HG03571 (cell line): ENCODE measurements at regions not wholly inside any gene's neighbourhood (a gene's known extent, or its start where the extent isn't known, plus 50 kb on each side); places are given as distances from the start of the nearest gene placed in this dataset.
"Not testable (repeated sequence)": the region's sequence is repeated elsewhere in the genome, so short reads cannot be mapped to it uniquely, and the experiment has no call there.

ENCODE experiments used
- ATAC-seq: cut with Tn5 transposase; IDR thresholded peaks from one replicate; pipeline ENCODE4 v1.9.1; 2021; ENCODE audit not compliant: unreplicated experiment

GRCh38 chr18:10138719-10139118, 224.9 kb downstream of the VAPA start:
- no peak for ATAC-seq

GRCh38 chr18:10139783-10140410, 226.1 kb downstream of the VAPA start:
- no peak for ATAC-seq

DNA sequence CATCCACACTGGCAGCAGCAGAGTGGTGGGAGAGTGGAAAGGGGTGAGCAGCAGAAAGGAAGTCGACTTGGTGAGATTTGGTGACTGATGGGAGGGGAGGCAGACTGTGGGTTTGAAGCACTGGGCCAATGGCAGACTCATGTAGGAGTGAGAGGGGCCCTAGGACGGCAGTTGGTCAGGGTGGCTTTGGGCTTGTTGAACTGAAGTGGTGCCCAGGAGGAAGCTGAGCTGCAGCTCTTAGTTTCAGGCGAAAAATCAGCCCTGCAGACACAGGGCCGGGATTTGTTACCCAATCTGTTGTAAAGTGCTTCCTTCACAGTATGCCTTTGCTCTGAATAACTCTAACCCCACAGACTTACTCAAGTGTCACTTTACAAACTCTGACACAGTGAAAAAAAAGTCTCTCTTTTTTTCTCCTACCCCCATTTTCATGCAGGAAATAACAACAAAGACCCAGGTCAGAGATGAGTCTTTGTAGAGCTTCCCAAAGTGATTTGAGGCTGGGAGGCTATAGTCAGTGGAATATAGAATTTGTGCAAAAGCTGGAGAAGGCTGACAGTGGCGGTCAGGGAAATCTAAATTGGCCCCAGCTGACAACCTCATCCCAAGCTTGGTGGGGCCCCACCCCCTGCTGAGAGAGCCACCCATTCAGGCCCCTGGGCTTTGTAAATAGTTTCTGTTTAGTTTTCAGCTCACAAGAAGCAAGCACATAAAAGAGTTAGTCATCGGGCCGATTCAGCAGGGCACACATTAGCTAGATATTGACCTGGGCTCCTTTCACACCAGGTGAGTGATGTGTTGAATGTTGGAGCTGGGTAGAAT, 226.9 kb downstream of the VAPA start:
- no peak for ATAC-seq

- no peak for ATAC-seq
Measured at GRCh38 chr18:10141559-10141958, 227.7 kb downstream of the VAPA start.

- ATAC-seq: no peak
Measured at GRCh38 chr18:10142056-10142455, 228.2 kb downstream of the VAPA start.

DNA sequence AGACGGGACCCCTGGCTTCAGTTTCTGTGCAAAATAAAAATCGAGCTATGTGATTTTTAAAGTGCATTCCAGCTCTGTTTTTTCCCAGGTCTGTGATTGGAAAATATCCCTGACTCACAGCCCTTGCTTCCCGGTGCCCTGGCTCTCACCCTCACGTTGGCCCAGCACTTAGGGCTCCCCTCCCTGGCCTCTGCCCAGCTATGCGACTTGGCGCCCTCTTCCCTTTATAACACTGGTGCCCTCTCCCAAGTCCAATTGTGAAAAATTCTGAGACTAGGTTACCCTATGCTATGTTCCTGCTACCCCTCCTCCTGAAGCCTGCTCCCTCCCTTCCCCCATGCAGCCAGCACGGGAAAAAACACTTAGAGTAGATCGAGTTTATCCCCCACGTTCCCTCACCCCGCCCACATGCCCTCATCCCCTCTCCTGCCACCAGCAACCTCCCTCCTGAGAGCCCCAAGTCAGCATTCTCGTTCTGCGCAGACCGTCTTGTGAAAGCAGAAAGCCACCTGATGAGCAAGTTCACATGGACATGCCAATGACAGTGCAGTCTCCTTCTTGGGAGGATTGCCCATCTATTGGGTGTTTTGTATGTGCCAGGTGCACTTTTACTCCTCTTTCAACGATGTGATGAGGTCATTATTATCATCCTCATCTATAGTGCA, 228.8 kb downstream of the VAPA start:
- ATAC-seq: no peak

GRCh38 chr18:10143596-10143995, 229.8 kb downstream of the VAPA start:
- ATAC-seq: no peak

DNA sequence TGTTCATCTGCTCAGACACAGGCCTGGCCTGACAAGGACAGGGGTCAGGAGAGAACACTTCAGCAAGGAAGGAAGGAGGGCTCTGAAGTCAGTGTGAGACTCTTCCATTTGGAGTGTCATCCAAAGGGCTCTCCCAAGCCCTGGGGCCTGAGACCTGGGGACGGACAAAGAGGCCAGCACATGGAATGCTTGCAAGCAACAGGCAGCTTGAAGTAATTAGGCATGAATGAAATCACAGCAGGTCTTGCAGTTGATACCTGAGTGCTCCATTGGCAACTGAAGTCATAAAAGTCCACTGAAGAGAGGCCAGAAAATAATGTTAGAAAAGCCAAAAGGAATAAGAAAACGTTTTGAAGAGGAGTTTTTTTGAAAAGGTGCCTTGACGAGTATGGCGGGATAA, 231.7 kb downstream of the VAPA start:
- no peak for ATAC-seq

- no peak for ATAC-seq
Measured at GRCh38 chr18:10147226-10147625, 233.4 kb downstream of the VAPA start.

GRCh38 chr18:10147752-10148151, 233.9 kb downstream of the VAPA start:
- no peak for ATAC-seq

DNA sequence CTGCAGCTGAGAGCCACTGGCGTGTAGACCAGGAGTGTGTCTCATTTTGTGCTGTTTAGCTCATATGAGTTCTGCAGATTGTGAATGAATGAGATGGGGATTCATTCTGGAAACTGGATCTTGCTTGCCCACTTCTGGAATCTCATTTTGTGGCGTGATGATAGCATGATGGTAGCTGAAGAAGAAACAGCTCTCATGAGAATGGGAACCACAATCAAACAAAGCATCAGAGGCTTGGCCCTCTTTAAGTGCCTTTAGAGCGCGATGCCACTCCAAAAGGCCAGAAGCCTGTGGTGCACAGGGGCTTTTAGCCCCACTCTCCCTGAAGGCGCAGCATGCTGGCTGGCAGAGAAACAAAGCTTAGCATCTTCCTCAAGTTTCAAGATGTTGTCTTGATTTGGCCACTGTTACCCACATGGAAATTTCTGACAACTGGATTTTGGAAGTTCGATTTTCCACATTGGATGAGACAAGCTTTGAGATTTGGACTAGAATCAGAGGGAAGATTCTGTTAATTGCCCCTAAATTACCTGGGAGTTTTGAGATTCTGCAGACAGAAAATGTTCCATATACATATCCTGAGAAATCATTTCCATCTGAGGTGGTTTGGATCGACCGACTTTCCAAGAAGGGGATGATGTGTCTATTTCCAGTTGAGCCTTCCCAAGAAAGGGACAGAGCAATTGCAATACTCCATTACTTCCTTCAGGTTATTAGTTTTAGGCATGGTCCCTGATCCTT, 234.5 kb downstream of the VAPA start:
- ATAC-seq: no peak

DNA sequence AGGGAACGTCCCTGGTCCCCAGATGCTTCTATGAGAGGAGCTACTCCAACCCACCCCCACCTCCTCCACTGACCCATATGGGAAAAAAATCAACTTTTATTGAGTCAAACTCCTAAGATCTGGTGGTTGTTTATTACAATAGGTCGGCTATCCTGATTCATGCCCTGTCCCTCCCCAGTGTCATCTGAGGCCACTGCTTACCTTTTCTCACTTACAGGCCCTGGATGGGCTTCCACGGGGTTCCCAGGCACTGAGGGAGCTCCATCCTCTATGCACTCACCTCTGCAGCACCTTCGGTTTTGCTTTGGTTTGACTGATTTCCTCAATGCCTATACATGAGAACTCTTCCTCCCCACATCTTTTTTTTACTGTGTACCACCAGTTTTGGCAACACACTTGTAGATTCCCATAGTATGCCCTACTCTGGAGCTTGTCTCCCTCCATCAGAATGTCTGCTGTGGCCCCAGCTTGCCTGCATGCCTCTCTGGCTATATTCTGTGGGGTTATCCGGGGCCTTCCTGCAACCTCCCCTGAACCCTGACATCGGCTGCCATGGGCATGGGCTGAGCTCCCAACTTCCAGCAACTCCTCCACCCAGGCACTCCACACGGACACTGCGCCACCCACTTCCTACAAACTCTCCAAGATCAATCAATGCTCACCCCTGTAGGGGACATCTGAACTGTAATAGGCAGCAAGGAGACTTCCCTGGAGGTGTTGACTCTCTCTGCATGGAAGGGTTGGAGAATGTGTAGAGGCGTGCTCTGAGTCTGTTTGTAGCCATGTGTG, 236.1 kb downstream of the VAPA start:
- no peak for ATAC-seq

DNA sequence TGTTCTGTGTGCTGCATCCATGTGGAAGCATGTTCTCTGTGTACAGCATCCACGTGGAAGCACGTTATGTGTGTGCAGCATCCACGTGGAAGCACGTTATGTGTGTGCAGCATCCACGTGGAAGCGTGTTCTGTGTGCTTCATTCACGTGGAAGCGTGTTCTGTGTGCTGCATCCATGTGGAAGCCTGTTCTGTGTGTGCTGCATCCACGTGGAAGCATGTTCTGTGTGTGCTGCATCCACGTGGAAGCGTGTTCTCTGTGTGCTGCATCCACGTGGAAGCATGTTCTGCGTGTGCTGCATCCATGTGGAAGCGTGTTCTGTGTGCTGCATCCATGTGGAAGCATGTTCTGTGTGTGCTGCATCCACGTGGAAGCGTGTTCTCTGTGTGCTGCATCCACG, 236.8 kb downstream of the VAPA start:
- ATAC-seq: not testable (repeated sequence)

DNA sequence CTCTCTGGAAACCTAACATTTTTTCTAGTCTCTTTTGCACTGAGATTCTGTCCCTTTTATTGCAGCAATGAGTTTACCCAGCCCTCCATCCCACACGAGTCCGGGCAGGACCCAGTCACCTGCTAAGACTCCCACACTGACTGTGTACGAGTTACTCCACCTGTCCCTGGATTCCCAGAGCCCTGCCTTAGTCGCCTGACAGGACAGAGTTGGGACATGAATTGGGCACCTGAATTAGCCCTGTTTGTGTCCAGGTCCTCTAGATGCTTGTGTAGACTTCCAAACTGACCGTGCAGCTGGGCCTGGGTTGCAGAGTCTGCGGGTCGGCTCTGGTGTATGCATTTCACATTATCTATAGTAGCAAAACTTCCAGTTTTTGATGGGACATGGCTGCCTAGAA, 238.7 kb downstream of the VAPA start:
- ATAC-seq: no peak

DNA sequence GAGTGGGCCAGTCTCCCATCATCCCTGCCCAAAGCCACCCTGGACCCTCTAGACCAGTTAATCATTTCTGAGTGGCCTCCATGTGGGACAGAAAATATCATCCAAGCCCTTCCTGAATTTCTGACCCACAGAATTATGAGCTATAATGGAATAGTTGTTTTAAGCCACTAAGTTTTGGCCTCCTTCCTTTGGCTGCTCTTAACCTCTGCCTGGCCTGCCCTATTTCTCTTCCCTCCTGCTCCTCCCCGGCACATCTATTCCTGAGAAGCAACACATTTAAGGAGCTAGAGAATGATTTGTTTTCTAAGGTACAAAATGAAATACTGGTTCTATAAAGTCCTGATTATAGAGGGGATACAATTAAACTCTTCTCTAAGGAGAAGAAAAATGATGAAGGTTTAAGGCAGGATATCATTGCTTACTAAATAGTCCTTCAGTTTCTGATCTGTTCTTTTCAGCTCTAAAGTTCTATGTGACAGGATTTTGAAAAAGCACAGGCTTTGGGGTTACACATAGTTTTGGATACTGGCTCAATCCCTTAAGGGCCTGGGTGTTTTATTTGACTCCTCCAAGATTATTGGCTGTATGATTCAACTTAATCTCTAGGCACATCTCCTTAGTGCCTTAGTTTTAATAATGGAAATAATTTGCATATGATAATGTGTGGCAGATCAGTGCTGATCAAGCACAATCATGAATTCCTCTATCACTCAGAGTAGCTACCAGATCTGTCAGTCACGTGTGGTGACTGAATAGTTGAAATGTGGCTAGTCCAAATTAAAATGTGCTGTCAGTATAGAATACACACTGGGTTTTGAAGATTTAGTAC, 240.3 kb downstream of the VAPA start:
- ATAC-seq: no peak

DNA sequence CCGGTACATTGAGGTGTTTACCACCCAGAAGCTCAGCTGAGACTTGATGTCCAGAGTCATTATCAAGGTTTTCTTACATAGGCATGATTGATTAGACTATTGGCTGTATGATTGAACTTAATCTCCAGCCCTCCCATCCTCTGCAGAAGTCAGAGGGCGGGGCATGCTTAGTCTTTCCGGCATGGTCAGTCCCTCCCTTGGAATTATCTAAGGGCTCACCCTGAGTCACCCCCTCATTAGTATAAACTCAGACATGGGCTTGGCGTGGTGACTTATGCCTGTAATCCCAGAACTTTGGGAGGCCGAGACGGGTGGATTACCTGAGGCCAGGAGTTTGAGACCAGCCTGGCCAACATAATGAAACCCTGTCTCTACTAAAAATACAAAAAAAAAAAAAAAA, 243.9 kb downstream of the VAPA start:
- ATAC-seq: no peak

DNA sequence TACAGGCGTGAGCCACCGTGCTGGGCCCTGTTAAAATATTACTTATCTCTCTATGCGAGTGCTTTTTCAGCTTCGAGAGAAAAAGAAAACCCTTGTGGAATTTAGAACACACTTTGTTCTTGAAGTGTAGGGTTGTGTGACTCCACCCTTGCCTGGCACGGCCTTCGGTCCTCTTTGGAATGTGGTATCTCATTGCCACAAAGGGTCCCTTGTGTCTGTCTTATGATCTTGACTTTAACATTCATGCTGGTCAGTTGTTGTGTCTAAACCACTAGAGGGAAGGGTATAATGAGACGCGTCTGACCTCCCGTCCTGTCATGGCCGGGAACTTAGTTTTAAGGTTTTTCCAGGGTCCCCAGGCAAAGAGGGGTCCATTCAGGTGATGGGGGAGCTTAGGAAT, 246.4 kb downstream of the VAPA start:
- ATAC-seq: no peak

- no peak for ATAC-seq
Measured at GRCh38 chr18:10161315-10161714, 247.5 kb downstream of the VAPA start.

- ATAC-seq: no peak
Measured at GRCh38 chr18:10162340-10162739, 248.5 kb downstream of the VAPA start.
